ENCODE measurements at regions not wholly inside any gene's neighbourhood (a gene's known extent, or its start where the extent isn't known, plus 50 kb on each side); places are given as distances from the start of the nearest gene placed in this dataset.

DNA sequence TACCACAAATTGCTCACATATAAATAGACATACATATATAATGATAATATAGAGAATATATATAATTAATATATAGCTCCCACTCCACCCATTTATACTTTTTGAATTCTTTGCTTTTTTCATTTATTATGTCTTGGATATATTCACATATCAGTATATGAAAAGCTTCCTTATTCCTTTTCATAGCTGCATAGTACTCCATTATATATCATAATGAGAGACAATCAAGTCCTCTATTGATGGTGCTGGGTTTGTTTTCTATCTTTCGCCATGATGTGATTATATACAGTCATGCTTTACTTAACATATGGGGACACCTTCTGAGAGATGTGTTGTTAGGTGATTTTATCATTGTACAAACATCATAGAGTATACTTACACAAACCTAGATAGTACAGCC lies 51.6 kb upstream of the ELL2 start:
- no peaks in the 10 kb centered on the region for H3K36me3 ChIP-seq (ENCODE audit: control insufficient read depth, insufficient read depth, low read length)
- no CpG with 5 or more reads among the region's 1 CpG for WGBS (ENCODE audit: insufficient coverage)
- no peak overlapping the region for H3K4me3 ChIP-seq (ENCODE audit: low read length)

DNA sequence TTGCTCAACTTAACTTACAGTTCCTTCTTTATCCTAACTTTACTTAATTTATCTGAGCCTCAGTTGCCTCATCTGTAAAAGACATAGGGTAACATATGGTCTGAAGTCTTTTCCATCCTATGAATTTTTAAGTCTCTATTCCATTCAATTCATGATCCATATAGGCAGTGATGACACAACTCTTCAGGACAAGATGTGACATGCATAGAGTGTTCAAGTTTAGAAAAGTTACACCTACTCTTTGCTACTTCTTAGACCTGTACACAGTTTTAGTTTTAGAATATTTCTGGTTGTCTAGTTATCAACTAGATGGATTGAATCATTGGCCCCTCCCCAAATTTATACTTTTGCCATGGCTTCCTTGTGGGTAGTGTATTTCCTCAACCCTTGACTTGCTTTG lies 50.7 kb upstream of the ELL2 start:
- H3K36me3 ChIP-seq (ENCODE audit: control insufficient read depth, insufficient read depth, low read length): no peaks in the 10 kb centered on the region
- H3K4me1 ChIP-seq (ENCODE audit: control insufficient read depth, insufficient read depth, low read length): no peaks in the 10 kb centered on the region
- H3K4me3 ChIP-seq (ENCODE audit: low read length): no peak overlapping the region
- no peak for DNase-seq
- H3K27me3 ChIP-seq (ENCODE audit: control insufficient read depth, insufficient read depth, low read length): no peaks in the 10 kb centered on the region
- no peak overlapping the region for H3K27ac ChIP-seq (ENCODE audit: low read length)
- H3K9me3 ChIP-seq (replicated peaks; ENCODE audit: control insufficient read depth, low read depth, low read length): no peaks in the 10 kb centered on the region

More for the DNA sequence above, 51.6 kb upstream of the ELL2 start:
- no peaks in the 10 kb centered on the region for H3K4me1 ChIP-seq (ENCODE audit: control insufficient read depth, insufficient read depth, low read length)
- no peaks in the 10 kb centered on the region for H3K27me3 ChIP-seq (ENCODE audit: control insufficient read depth, insufficient read depth, low read length)
- DNase-seq: no peak
- H3K27ac ChIP-seq (ENCODE audit: low read length): no peak overlapping the region
- no peaks in the 10 kb centered on the region for H3K9me3 ChIP-seq (replicated peaks; ENCODE audit: control insufficient read depth, low read depth, low read length)
